ENCODE measurements at regions not wholly inside any gene's neighbourhood (a gene's known extent, or its start where the extent isn't known, plus 50 kb on each side); places are given as distances from the start of the nearest gene placed in this dataset.

- no peaks in the 10 kb centered on the region for H3K36me3 Mint-ChIP-seq (ENCODE audit: low read depth)
Measured at GRCh38 chr12:38124247-38125012, 192.1 kb upstream of the ALG10B start.

GRCh38 chr12:38132139-38132538 is 184.4 kb upstream of the ALG10B start:
- Mint-ChIP-seq H3K27ac (ENCODE audit: unreplicated experiment) (no peak overlapping the region), H3K36me3 (ENCODE audit: low read depth) (no peaks in the 10 kb centered on the region), H3K27me3 (ENCODE audit: low read depth) (no peaks in the 10 kb centered on the region), H3K4me1 (ENCODE audit: low read depth) (no peaks in the 10 kb centered on the region), H3K9me3 (ENCODE audit: low read depth) (peaks cover 31% of the 10 kb centered on the region), H3K4me3 (ENCODE audit: unreplicated experiment) (no peak overlapping the region)
- DNase-seq (ENCODE audit: low spot score) = no peak
- TF ChIP-seq CTCF (IDR thresholded peaks at IDR 0.05) = no peak

More at GRCh38 chr12:38124247-38125012, 192.1 kb upstream of the ALG10B start:
- Mint-ChIP-seq H3K4me1 (ENCODE audit: low read depth) (no peaks in the 10 kb centered on the region), H3K27ac (ENCODE audit: unreplicated experiment) (no peak overlapping the region), H3K4me3 (ENCODE audit: unreplicated experiment) (no peak overlapping the region), H3K9me3 (ENCODE audit: low read depth) (peaks cover 57% of the 10 kb centered on the region), H3K27me3 (ENCODE audit: low read depth) (no peaks in the 10 kb centered on the region)
- no peak for TF ChIP-seq CTCF (IDR thresholded peaks at IDR 0.05)
- no peak for DNase-seq (ENCODE audit: low spot score)

- DNase-seq (ENCODE audit: low spot score) = no peak
- no peak overlapping the region for H3K27ac Mint-ChIP-seq (ENCODE audit: unreplicated experiment)
- no peak overlapping the region for H3K4me3 Mint-ChIP-seq (ENCODE audit: unreplicated experiment)
- H3K36me3 Mint-ChIP-seq (ENCODE audit: low read depth) = no peaks in the 10 kb centered on the region
- peaks cover 6% of the 10 kb centered on the region for H3K9me3 Mint-ChIP-seq (ENCODE audit: low read depth)
- peaks cover 7% of the 10 kb centered on the region for H3K4me1 Mint-ChIP-seq (ENCODE audit: low read depth)
- H3K27me3 Mint-ChIP-seq (ENCODE audit: low read depth) = no peaks in the 10 kb centered on the region
- no peak for TF ChIP-seq CTCF (IDR thresholded peaks at IDR 0.05)
Measured at GRCh38 chr12:38137287-38137686, 179.3 kb upstream of the ALG10B start.

- Mint-ChIP-seq H3K4me3 (ENCODE audit: unreplicated experiment) (no peak overlapping the region), H3K4me1 (ENCODE audit: low read depth) (peaks cover 7% of the 10 kb centered on the region), H3K27me3 (ENCODE audit: low read depth) (no peaks in the 10 kb centered on the region), H3K9me3 (ENCODE audit: low read depth) (peaks cover 2% of the 10 kb centered on the region), H3K27ac (ENCODE audit: unreplicated experiment) (no peak overlapping the region), H3K36me3 (ENCODE audit: low read depth) (no peaks in the 10 kb centered on the region)
- DNase-seq (ENCODE audit: low spot score) = no peak
- no peak for TF ChIP-seq CTCF (IDR thresholded peaks at IDR 0.05)
Measured at GRCh38 chr12:38137716-38138115, 178.9 kb upstream of the ALG10B start.

GRCh38 chr12:38138225-38139221 is 178.1 kb upstream of the ALG10B start:
- Mint-ChIP-seq H3K9me3 (ENCODE audit: low read depth) (no peaks in the 10 kb centered on the region), H3K36me3 (ENCODE audit: low read depth) (no peaks in the 10 kb centered on the region), H3K27me3 (ENCODE audit: low read depth) (no peaks in the 10 kb centered on the region), H3K4me1 (ENCODE audit: low read depth) (peaks cover 7% of the 10 kb centered on the region), H3K27ac (ENCODE audit: unreplicated experiment) (no peak overlapping the region), H3K4me3 (ENCODE audit: unreplicated experiment) (peak overlapping the region; percentile 32)
- no peak for DNase-seq (ENCODE audit: low spot score)
- peak; percentile 95 for TF ChIP-seq CTCF (IDR thresholded peaks at IDR 0.05)

All from chondrocyte (in vitro differentiated cells).